22Rv1 (cell line): ENCODE measurements at regions not wholly inside any gene's neighbourhood (a gene's known extent, or its start where the extent isn't known, plus 50 kb on each side); places are given as distances from the start of the nearest gene placed in this dataset.

Experiments
- H3K27ac ChIP-seq: fragments of 450-650 bp; 2 replicates; pipeline ENCODE4 v1.5.1; 2017
- CTCF ChIP-seq: fragments of 450-650 bp; IDR thresholded peaks from 2 replicates; pipeline ENCODE4 v1.5.1; 2017; ENCODE audit warnings: mild to moderate bottlenecking
- ZFX ChIP-seq: fragments of 450-650 bp; IDR thresholded peaks from 2 replicates; pipeline ENCODE4 v1.6.1; 2017; ENCODE audit warnings: antibody characterized with exemption, borderline replicate concordance

- TF ChIP-seq CTCF (no peak), ZFX (no peak)
- H3K27ac ChIP-seq, result no peak overlapping the region
Observed at GRCh38 chr15:31552482-31553099, 226.0 kb downstream of the KLF13 start.

GRCh38 chr15:31554261-31554660 lies 227.6 kb downstream of the KLF13 start:
- TF ChIP-seq CTCF (no peak), ZFX (no peak)
- H3K27ac ChIP-seq, result no peak overlapping the region

GRCh38 chr15:31555022-31555421 lies 228.4 kb downstream of the KLF13 start:
- TF ChIP-seq CTCF (no peak), ZFX (no peak)
- H3K27ac ChIP-seq, result no peak overlapping the region

- TF ChIP-seq CTCF, result no peak
- no peak for TF ChIP-seq ZFX
- H3K27ac ChIP-seq, result no peak overlapping the region
Observed at GRCh38 chr15:31556494-31557150, 230.0 kb downstream of the KLF13 start.

- no peak for TF ChIP-seq ZFX
- TF ChIP-seq CTCF, result no peak
- no peak overlapping the region for H3K27ac ChIP-seq
Observed at GRCh38 chr15:31557899-31558298, 231.3 kb downstream of the KLF13 start.

GRCh38 chr15:31558840-31559239 lies 232.2 kb downstream of the KLF13 start:
- H3K27ac ChIP-seq, result no peak overlapping the region
- no peak for TF ChIP-seq CTCF
- TF ChIP-seq ZFX, result no peak

- H3K27ac ChIP-seq, result no peak overlapping the region
- TF ChIP-seq CTCF, result no peak
- no peak for TF ChIP-seq ZFX
Observed at GRCh38 chr15:31559786-31560185, 233.2 kb downstream of the KLF13 start.
